Gastrocnemius medialis (tissue), 4 donors: ENCODE measurements at regions not wholly inside any gene's neighbourhood (a gene's known extent, or its start where the extent isn't known, plus 50 kb on each side); places are given as distances from the start of the nearest gene placed in this dataset.

Source experiments
- POLR2A ChIP-seq, 2 donors: fragments of 450-650 bp; IDR thresholded peaks; one replicate each; pipeline ENCODE4 v1.6.1; 2017; ENCODE audit warnings: antibody characterized with exemption in 2 of 2, mild to moderate bottlenecking in 2 of 2, moderate library complexity in 2 of 2
- TF ChIP-seq, protein P1 (sequence below), 5 experiments: fragments of 450-650 bp in 3 of 5; fragments of 200-600 bp in 2 of 5; sonication (generic) in 2 of 5; IDR thresholded peaks in 4 of 5; conservative IDR thresholded peaks in 1 of 5; 1 replicate in 4 of 5; 2 replicates in 1 of 5; pipeline ENCODE4 v1.5.1; 2016 to 2019; ENCODE audit warnings: antibody characterized with exemption in 5 of 5, mild to moderate bottlenecking in 3 of 5, moderate library complexity in 3 of 5

- TF ChIP-seq, protein P1, sequence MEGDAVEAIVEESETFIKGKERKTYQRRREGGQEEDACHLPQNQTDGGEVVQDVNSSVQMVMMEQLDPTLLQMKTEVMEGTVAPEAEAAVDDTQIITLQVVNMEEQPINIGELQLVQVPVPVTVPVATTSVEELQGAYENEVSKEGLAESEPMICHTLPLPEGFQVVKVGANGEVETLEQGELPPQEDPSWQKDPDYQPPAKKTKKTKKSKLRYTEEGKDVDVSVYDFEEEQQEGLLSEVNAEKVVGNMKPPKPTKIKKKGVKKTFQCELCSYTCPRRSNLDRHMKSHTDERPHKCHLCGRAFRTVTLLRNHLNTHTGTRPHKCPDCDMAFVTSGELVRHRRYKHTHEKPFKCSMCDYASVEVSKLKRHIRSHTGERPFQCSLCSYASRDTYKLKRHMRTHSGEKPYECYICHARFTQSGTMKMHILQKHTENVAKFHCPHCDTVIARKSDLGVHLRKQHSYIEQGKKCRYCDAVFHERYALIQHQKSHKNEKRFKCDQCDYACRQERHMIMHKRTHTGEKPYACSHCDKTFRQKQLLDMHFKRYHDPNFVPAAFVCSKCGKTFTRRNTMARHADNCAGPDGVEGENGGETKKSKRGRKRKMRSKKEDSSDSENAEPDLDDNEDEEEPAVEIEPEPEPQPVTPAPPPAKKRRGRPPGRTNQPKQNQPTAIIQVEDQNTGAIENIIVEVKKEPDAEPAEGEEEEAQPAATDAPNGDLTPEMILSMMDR (IDR thresholded peaks at IDR 0.05 in 4 of 5, conservative IDR thresholded peaks at IDR 0.05 in 1 of 5): no peak
- no peak for TF ChIP-seq POLR2A (IDR thresholded peaks at IDR 0.05)
Observed at GRCh38 chr11:101291279-101291678, 161.7 kb upstream of the PGR start.
